ENCODE measurements at regions not wholly inside any gene's neighbourhood (a gene's known extent, or its start where the extent isn't known, plus 50 kb on each side); places are given as distances from the start of the nearest gene placed in this dataset.

DNA sequence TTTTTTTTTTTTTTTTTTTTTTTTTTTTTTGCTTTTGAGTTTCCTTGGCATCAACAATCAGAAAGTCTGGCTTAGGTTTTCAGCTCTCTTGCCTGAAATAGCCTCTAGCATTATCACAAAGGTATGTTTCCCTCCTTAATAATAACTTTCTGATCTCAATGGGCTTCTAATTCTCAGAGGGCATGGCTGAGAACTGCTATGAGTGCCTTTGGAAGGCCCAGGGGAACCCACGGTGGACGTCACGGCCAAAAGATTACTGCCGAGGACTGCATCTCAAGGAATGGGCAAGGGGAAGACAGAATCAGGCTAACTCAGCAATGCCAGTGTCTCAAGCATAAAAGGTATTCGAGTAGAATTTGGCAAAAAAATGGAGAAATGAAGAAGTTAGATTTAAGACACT is 73.2 kb upstream of the SLC14A2 start:
- ATAC-seq = no peak
- Histone ChIP-seq H3K9me3 (ENCODE audit: control insufficient read depth in 1 of 2, insufficient read depth in 1 of 2, low read depth in 1 of 2, low read length in 2 of 2) (no peaks in the 10 kb centered on the region), H3K9me2 (ENCODE audit: insufficient read depth) (no peaks in the 10 kb centered on the region), H3K27ac (ENCODE audit: low read depth, low read length) (no peak overlapping the region), H3K36me3 (ENCODE audit: control insufficient read depth in 1 of 2, insufficient read depth in 2 of 2, low read length in 2 of 2) (no peaks in the 10 kb centered on the region), H3K4me2 (ENCODE audit: low read length) (no peak overlapping the region), H3K4me1 (ENCODE audit: control insufficient read depth in 1 of 2, insufficient read depth in 2 of 2, low read length in 2 of 2) (no peaks in the 10 kb centered on the region), H4K20me1 (ENCODE audit: insufficient read depth) (no peaks in the 10 kb centered on the region), H2AFZ (ENCODE audit: low read depth, low read length, poor library complexity, severe bottlenecking) (no peak overlapping the region), H3K9ac (ENCODE audit: low read length) (no peak overlapping the region), H3K79me2 (ENCODE audit: insufficient read depth, low read length) (no peaks in the 10 kb centered on the region), H3K4me3 (replicated peaks in 1 of 2; ENCODE audit: low read depth in 1 of 2, low read length in 2 of 2) (no peak overlapping the region), H3K27me3 (ENCODE audit: insufficient read depth, low read length) (peaks cover 9% of the 10 kb centered on the region; the same call in 1 of the 2 replicates)
- ChIA-PET CTCF (no interaction called here), RAD21 (ENCODE audit: low non-redundant PET in 1 of 2, low total read pairs in 2 of 2, uncharacterized antibody in 2 of 2, unreplicated experiment in 2 of 2) (no interaction called here), POLR2A (no interaction called here)
- DNase-seq (ENCODE audit: low read depth, low spot score) = no peak
- BruUV-seq (replicated peaks) = no TSS peak
- no peak for TF ChIP-seq YY1 (IDR thresholded peaks at IDR 0.05; ENCODE audit: extremely low read depth, insufficient replicate concordance, low read depth, low read length)
- TF ChIP-seq, protein P1, sequence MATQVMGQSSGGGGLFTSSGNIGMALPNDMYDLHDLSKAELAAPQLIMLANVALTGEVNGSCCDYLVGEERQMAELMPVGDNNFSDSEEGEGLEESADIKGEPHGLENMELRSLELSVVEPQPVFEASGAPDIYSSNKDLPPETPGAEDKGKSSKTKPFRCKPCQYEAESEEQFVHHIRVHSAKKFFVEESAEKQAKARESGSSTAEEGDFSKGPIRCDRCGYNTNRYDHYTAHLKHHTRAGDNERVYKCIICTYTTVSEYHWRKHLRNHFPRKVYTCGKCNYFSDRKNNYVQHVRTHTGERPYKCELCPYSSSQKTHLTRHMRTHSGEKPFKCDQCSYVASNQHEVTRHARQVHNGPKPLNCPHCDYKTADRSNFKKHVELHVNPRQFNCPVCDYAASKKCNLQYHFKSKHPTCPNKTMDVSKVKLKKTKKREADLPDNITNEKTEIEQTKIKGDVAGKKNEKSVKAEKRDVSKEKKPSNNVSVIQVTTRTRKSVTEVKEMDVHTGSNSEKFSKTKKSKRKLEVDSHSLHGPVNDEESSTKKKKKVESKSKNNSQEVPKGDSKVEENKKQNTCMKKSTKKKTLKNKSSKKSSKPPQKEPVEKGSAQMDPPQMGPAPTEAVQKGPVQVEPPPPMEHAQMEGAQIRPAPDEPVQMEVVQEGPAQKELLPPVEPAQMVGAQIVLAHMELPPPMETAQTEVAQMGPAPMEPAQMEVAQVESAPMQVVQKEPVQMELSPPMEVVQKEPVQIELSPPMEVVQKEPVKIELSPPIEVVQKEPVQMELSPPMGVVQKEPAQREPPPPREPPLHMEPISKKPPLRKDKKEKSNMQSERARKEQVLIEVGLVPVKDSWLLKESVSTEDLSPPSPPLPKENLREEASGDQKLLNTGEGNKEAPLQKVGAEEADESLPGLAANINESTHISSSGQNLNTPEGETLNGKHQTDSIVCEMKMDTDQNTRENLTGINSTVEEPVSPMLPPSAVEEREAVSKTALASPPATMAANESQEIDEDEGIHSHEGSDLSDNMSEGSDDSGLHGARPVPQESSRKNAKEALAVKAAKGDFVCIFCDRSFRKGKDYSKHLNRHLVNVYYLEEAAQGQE (IDR thresholded peaks at IDR 0.05; ENCODE audit: low read depth) = no peak
- TF ChIP-seq FOSL1 (IDR thresholded peaks at IDR 0.05; ENCODE audit: low read depth) = no peak
- no peak for TF ChIP-seq ZFX (IDR thresholded peaks at IDR 0.05)
- TF ChIP-seq POLR2AphosphoS5 (IDR thresholded peaks at IDR 0.05; ENCODE audit: low read depth, low read length) = no peak
- TF ChIP-seq POLR2A (IDR thresholded peaks at IDR 0.05; ENCODE audit: borderline replicate concordance, extremely low read depth, insufficient read depth, insufficient read length) = no peak
- no peak for TF ChIP-seq ELF1 (IDR thresholded peaks at IDR 0.05; ENCODE audit: borderline replicate concordance, low read depth)
- no peak for TF ChIP-seq EGR1 (IDR thresholded peaks at IDR 0.05; ENCODE audit: low read depth)
- TF ChIP-seq SIN3A (IDR thresholded peaks at IDR 0.05; ENCODE audit: low read depth) = no peak
- no peak for TF ChIP-seq EZH2phosphoT487 (IDR thresholded peaks at IDR 0.05; ENCODE audit: borderline replicate concordance)
- intact Hi-C loops (cut with micrococcal nuclease) = no loop called here
